Loucy (cell line): ENCODE measurements at regions not wholly inside any gene's neighbourhood (a gene's known extent, or its start where the extent isn't known, plus 50 kb on each side); places are given as distances from the start of the nearest gene placed in this dataset.

Experiments used
- H2AFZ ChIP-seq: fragments of 200-600 bp; sonication (generic); 2 replicates; pipeline ENCODE4 v1.6.0; 2016; ENCODE audit warnings: antibody characterized with exemption, mild to moderate bottlenecking, low read length, moderate library complexity
- H3F3A ChIP-seq: fragments of 200-600 bp; 2 replicates; pipeline ENCODE4 v1.6.0; 2016; ENCODE audit warnings: antibody characterized with exemption, low read depth, mild to moderate bottlenecking
- H3K27me3 ChIP-seq: fragments of 200-600 bp; sonication (generic); 2 replicates; pipeline ENCODE4 v1.6.1; 2014; ENCODE audit warnings: low read length, mild to moderate bottlenecking; ENCODE audit not compliant: insufficient read depth, poor library complexity, severe bottlenecking
- H3K36me3 ChIP-seq: fragments of 200-600 bp; sonication (generic); 2 replicates; pipeline ENCODE4 v1.6.1; 2016; ENCODE audit warnings: low read length; ENCODE audit not compliant: insufficient read depth
- H3K4me1 ChIP-seq: fragments of 200-600 bp; sonication (generic); 2 replicates; pipeline ENCODE4 v1.5.1; 2014; ENCODE audit warnings: low read length, mild to moderate bottlenecking; ENCODE audit not compliant: insufficient read depth, poor library complexity, severe bottlenecking
- H3K4me2 ChIP-seq: fragments of 200-600 bp; sonication (generic); 2 replicates; pipeline ENCODE4 v1.6.0; 2014; ENCODE audit warnings: antibody characterized with exemption, low read length, low read depth, mild to moderate bottlenecking; ENCODE audit not compliant: poor library complexity, severe bottlenecking
- H3K4me3 ChIP-seq: fragments of 200-600 bp; sonication (generic); 2 replicates; pipeline ENCODE4 v1.5.1; 2014; ENCODE audit warnings: low read length, mild to moderate bottlenecking, mixed read lengths; ENCODE audit not compliant: poor library complexity, severe bottlenecking
- H3K79me2 ChIP-seq: fragments of 200-600 bp; sonication (generic); 2 replicates; pipeline ENCODE4 v1.6.1; 2014; ENCODE audit warnings: low read length; ENCODE audit not compliant: insufficient read depth
- H3K9ac ChIP-seq: fragments of 200-600 bp; sonication (generic); 2 replicates; pipeline ENCODE4 v1.6.0; 2014; ENCODE audit warnings: mild to moderate bottlenecking, low read depth, low read length, moderate library complexity; ENCODE audit not compliant: poor library complexity, severe bottlenecking
- H3K9me2 ChIP-seq: fragments of 200-600 bp; sonication (generic); replicated peaks from 2 replicates; pipeline ENCODE4 v1.6.1; 2016; ENCODE audit warnings: low read depth, low read length, mixed read lengths
- H3K9me3 ChIP-seq: fragments of 200-600 bp; sonication (generic); 2 replicates; pipeline ENCODE4 v1.6.1; 2014; ENCODE audit warnings: mild to moderate bottlenecking, antibody characterized with exemption, low read length, low read depth; ENCODE audit not compliant: insufficient read depth
- H4K20me1 ChIP-seq: fragments of 200-600 bp; sonication (generic); 2 replicates; pipeline ENCODE4 v1.6.0; 2014; ENCODE audit warnings: antibody characterized with exemption, low read length, mild to moderate bottlenecking; ENCODE audit not compliant: insufficient read depth, poor library complexity, severe bottlenecking
- EZH2phosphoT487 ChIP-seq: fragments of 200-600 bp; IDR thresholded peaks from 2 replicates; pipeline ENCODE4 v1.6.1; 2018; ENCODE audit warnings: antibody characterized with exemption, mild to moderate bottlenecking, moderate library complexity, borderline replicate concordance
- TF ChIP-seq, protein P1 (sequence below): fragments of 200-600 bp; sonication (generic); conservative IDR thresholded peaks from 2 replicates; pipeline ENCODE4 v1.5.1; 2014; ENCODE audit warnings: mild to moderate bottlenecking, antibody characterized with exemption, low read length

DNA sequence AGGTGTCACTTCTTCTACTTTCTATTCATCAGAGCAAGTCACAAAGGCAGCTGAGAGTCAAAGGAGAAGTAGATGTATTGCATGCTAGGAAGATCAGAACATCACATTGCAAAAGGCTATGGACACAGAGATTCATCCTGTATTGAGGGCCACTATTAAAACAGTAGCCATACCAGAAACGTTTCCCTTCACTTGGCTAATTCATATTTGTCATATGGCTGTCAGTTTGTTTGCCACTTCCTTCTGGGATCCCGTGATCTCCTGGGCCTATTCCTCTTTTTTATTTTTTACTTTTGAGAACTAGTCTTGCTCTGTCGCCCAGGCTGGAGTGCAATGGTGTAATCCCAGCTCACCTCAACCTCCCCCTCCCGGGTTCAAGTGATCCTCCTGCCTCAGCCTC, 184.0 kb upstream of the SATB1 start:
- H3K36me3 ChIP-seq = no peaks in the 10 kb centered on the region
- H3K27me3 ChIP-seq = no peaks in the 10 kb centered on the region
- no peak overlapping the region for H3K4me3 ChIP-seq
- H2AFZ ChIP-seq = no peak overlapping the region
- H3K9me2 ChIP-seq = no peaks in the 10 kb centered on the region
- no peak for TF ChIP-seq EZH2phosphoT487
- TF ChIP-seq, protein P1, sequence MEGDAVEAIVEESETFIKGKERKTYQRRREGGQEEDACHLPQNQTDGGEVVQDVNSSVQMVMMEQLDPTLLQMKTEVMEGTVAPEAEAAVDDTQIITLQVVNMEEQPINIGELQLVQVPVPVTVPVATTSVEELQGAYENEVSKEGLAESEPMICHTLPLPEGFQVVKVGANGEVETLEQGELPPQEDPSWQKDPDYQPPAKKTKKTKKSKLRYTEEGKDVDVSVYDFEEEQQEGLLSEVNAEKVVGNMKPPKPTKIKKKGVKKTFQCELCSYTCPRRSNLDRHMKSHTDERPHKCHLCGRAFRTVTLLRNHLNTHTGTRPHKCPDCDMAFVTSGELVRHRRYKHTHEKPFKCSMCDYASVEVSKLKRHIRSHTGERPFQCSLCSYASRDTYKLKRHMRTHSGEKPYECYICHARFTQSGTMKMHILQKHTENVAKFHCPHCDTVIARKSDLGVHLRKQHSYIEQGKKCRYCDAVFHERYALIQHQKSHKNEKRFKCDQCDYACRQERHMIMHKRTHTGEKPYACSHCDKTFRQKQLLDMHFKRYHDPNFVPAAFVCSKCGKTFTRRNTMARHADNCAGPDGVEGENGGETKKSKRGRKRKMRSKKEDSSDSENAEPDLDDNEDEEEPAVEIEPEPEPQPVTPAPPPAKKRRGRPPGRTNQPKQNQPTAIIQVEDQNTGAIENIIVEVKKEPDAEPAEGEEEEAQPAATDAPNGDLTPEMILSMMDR = no peak
- H3K4me2 ChIP-seq = no peak overlapping the region
- H3K79me2 ChIP-seq = no peaks in the 10 kb centered on the region
- H3K9ac ChIP-seq = no peak overlapping the region
- no peaks in the 10 kb centered on the region for H3K4me1 ChIP-seq
- no peaks in the 10 kb centered on the region for H3K9me3 ChIP-seq
- no peaks in the 10 kb centered on the region for H3F3A ChIP-seq
- H4K20me1 ChIP-seq = no peaks in the 10 kb centered on the region

DNA sequence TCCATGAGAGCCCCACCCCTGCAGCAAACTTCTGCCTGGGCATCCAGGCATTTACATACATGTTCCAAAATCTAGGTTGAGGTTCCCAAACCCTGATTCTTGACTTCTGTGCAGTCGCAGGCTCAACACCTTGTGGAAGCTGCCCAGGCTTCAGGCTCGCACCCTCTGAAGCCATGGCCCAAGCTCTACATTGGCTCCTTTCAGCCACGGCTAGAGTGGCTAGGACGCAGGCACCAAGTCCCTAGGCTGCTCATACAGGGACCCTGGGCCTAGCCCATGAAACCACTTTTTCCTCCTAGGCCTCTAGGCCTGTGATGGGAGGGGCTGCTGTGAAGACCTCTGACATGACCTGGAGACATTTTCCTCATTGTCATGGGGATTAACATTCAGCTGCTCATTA, 172.8 kb upstream of the SATB1 start:
- TF ChIP-seq, protein P1 = no peak
- TF ChIP-seq EZH2phosphoT487 = no peak
- Histone ChIP-seq H4K20me1 (no peaks in the 10 kb centered on the region), H3K4me2 (no peak overlapping the region), H3K4me3 (no peak overlapping the region), H2AFZ (no peak overlapping the region), H3K27me3 (no peaks in the 10 kb centered on the region), H3K79me2 (no peaks in the 10 kb centered on the region), H3K4me1 (no peaks in the 10 kb centered on the region), H3K36me3 (no peaks in the 10 kb centered on the region), H3K9me2 (no peaks in the 10 kb centered on the region), H3K9me3 (peaks cover 10% of the 10 kb centered on the region; the same call in 1 of the 2 replicates), H3F3A (no peaks in the 10 kb centered on the region), H3K9ac (no peak overlapping the region)

DNA sequence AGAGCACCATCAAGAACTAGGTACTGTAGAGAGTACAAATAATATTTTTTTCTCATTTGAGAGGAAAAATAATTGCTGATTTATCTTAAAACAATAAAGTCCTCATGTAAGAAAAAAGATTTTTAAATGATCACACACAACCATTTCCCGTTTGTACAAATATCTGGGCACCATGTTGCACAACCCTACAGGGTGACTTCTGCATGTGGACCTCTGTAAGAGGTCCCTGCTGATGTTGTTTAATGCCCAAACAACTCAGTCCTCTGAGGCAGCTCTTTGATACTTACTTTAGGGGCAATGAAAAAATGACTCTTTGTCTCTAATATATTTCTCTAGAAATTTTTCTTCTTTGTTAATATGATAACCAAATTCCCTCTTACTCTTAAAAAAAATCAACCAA, 168.1 kb upstream of the SATB1 start:
- Histone ChIP-seq H3K4me1 (peaks cover 17% of the 10 kb centered on the region), H3K9me2 (no peaks in the 10 kb centered on the region), H3K4me2 (no peak overlapping the region), H2AFZ (no peak overlapping the region), H3K9ac (no peak overlapping the region), H3F3A (no peaks in the 10 kb centered on the region), H3K9me3 (peaks cover 10% of the 10 kb centered on the region; the same call in 1 of the 2 replicates), H3K36me3 (no peaks in the 10 kb centered on the region), H3K79me2 (no peaks in the 10 kb centered on the region), H4K20me1 (no peaks in the 10 kb centered on the region), H3K27me3 (no peaks in the 10 kb centered on the region), H3K4me3 (no peak overlapping the region)
- TF ChIP-seq, protein P1 = no peak
- TF ChIP-seq EZH2phosphoT487 = no peak
